ENCODE measurements at regions not wholly inside any gene's neighbourhood (a gene's known extent, or its start where the extent isn't known, plus 50 kb on each side); places are given as distances from the start of the nearest gene placed in this dataset.

- TF ChIP-seq POLR2A (IDR thresholded peaks at IDR 0.05) (no peak), CTCF (IDR thresholded peaks at IDR 0.05) (no peak)
These were observed 644.3 kb downstream of the CDH8 start for GRCh38 chr16:61391896-61392295.

Data from uterus (tissue), 2 donors.